Common myeloid progenitor, CD34-positive (primary cell): ENCODE measurements at regions not wholly inside any gene's neighbourhood (a gene's known extent, or its start where the extent isn't known, plus 50 kb on each side); places are given as distances from the start of the nearest gene placed in this dataset.
A peak's percentile ranks its signal among the peaks of the same experiment; 100 is the strongest.

Experiments
- CTCF ChIA-PET: fragments of 350-600 bp; sonication (Branson Sonifier 250); formaldehyde crosslinking; loops from one replicate; lab custom pipeline; 2021; ENCODE audit warnings: antibody characterized with exemption; lab: Charles Lee
- POLR2A ChIA-PET: fragments of 350-600 bp; sonication (Branson Sonifier 250); formaldehyde crosslinking; loops from one replicate; lab custom pipeline; 2021; ENCODE audit warnings: antibody characterized with exemption; lab: Charles Lee
- DNase-seq, 3 donors: peaks; one replicate each; pipeline versions ENCODE4 v3.0.0 to v3.0.0-alpha.2; 2013
- H3K27ac ChIP-seq, 2 experiments: 1 replicate in 1 of 2; 2 replicates in 1 of 2; pipeline ENCODE4 v1.7.0; 2013; ENCODE audit warnings: inconsistent platforms in 2 of 2, low read length in 2 of 2, mild to moderate bottlenecking in 2 of 2, low read depth in 1 of 2, moderate library complexity in 1 of 2; ENCODE audit not compliant: severe bottlenecking in 2 of 2, insufficient read depth in 1 of 2, poor library complexity in 1 of 2
- H3K27me3 ChIP-seq, 5 experiments: replicated peaks in 2 of 5; 1 replicate in 3 of 5; 2 replicates in 2 of 5; pipeline versions ENCODE4 v1.6.1 to v1.7.0; 2013; ENCODE audit warnings: low read length in 4 of 5, mild to moderate bottlenecking in 2 of 5, moderate library complexity in 2 of 5, inconsistent platforms in 1 of 5; ENCODE audit not compliant: insufficient read depth in 5 of 5, control insufficient read depth in 4 of 5
- H3K36me3 ChIP-seq, 4 experiments: 1 replicate in 2 of 4; 2 replicates in 2 of 4; pipeline versions ENCODE4 v1.6.1 to v1.7.0; 2013; ENCODE audit warnings: low read length in 3 of 4, control low read depth in 1 of 4, mild to moderate bottlenecking in 1 of 4; ENCODE audit not compliant: control insufficient read depth in 4 of 4, insufficient read depth in 4 of 4
- H3K4me1 ChIP-seq, 4 experiments: 1 replicate in 3 of 4; 2 replicates in 1 of 4; pipeline versions ENCODE4 v1.6.1 to v1.7.1; 2013; ENCODE audit warnings: low read length in 3 of 4, mild to moderate bottlenecking in 3 of 4, control low read depth in 1 of 4, inconsistent platforms in 1 of 4, moderate library complexity in 1 of 4; ENCODE audit not compliant: control insufficient read depth in 4 of 4, insufficient read depth in 4 of 4; ENCODE audit errors: control extremely low read depth in 1 of 4
- H3K4me3 ChIP-seq, 7 experiments: 1 replicate in 4 of 7; 2 replicates in 3 of 7; pipeline versions ENCODE4 v1.5.1 to v1.7.0; 2013; ENCODE audit warnings: mild to moderate bottlenecking in 7 of 7, low read length in 6 of 7, moderate library complexity in 6 of 7, inconsistent platforms in 2 of 7, low read depth in 2 of 7, control low read depth in 1 of 7; ENCODE audit not compliant: insufficient read depth in 4 of 7, control insufficient read depth in 1 of 7; ENCODE audit errors: extremely low read depth in 1 of 7
- H3K9me3 ChIP-seq, 5 experiments: 1 replicate in 4 of 5; 2 replicates in 1 of 5; pipeline versions ENCODE4 v1.6.1 to v1.7.1; 2013; ENCODE audit warnings: low read length in 4 of 5, mild to moderate bottlenecking in 2 of 5, inconsistent platforms in 1 of 5, low read depth in 1 of 5, moderate library complexity in 1 of 5; ENCODE audit not compliant: control insufficient read depth in 4 of 5, insufficient read depth in 2 of 5; ENCODE audit errors: control extremely low read depth in 1 of 5
- WGBS: methylation state at CpG from one replicate; pipeline ENCODE4 v1.1.5; 2013; ENCODE audit not compliant: insufficient coverage; 5-methylcytosine and 5-hydroxymethylcytosine counted together

GRCh38 chr5:52712354-52712753 is 75.4 kb upstream of the ITGA1 start:
- Histone ChIP-seq H3K4me3 (no peak overlapping the region), H3K9me3 (peaks cover 0 to 5% (median 0%) of the 10 kb centered on the region in 5 experiments), H3K4me1 (peaks cover 15 to 33% (median 21%) of the 10 kb centered on the region in 4 experiments), H3K36me3 (no peaks in the 10 kb centered on the region), H3K27me3 (peaks cover 0 to 4% (median 0%) of the 10 kb centered on the region in 5 experiments), H3K27ac (no peak overlapping the region)
- POLR2A ChIA-PET: no interaction called here
- DNase-seq: no peak
- CTCF ChIA-PET: no interaction called here
- no CpG with 5 or more reads among the region's 2 CpGs for WGBS

DNA sequence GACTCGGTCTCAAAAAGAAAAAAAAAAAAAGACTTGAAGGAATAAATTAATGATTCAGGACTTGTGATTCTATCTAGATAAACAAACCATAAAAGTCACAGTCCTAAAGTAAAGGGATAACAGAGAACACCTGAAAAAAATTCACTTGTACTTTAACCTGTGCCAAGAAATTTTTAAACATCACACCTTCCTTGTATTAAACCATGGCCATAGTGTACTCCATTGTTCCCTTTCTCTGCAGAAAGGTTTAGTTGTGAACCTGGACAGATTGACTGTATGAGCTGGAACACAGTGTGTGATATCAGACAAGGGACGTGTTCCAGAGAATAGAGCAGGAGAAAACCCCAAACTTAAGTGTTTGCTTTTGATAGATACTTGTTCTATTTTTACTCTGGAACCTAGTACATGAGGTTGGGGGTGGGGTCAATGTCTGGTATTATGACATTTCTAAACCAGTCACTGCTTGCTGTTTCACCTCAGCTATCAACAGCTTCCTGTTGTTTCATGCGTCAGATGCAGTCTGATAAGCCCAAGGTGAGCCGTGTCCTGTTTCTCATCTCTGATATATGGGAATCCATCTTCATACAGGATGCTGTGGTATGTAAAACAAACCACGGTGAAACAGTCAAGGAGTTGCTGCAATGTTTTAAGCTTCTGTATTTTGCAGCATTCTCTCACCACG is 62.5 kb upstream of the ITGA1 start:
- Histone ChIP-seq H3K27me3 (no peaks in the 10 kb centered on the region), H3K36me3 (no peaks in the 10 kb centered on the region), H3K4me3 (no peak overlapping the region), H3K4me1 (peaks cover 6 to 13% (median 10%) of the 10 kb centered on the region in 4 experiments), H3K27ac (no peak overlapping the region), H3K9me3 (peaks cover 0 to 4% (median 0%) of the 10 kb centered on the region in 5 experiments)
- 0% methylated on average over 4 of the region's 6 CpGs for WGBS
- ChIA-PET POLR2A (no interaction called here), CTCF (no interaction called here)
- peak; percentile 34 to 78 (median 68) for DNase-seq

DNA sequence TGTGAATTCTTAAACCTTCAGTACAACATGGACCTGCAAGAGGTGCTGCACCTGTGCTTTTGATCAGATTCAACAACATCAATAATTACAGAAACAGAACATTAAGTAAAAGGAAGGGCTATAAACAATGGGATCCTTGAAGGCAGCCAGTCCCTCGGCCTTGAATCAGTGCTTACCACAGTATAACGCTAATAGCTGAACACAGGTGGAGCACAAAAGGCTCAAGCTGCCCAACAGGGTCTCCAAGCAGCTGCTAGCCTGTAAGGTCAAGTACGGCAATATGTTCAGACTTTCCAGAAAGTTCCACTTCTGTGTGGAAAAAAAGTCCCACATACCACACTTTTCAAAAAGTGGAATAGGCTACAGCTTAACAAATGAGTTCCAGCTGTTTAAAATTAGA is 61.9 kb upstream of the ITGA1 start:
- POLR2A ChIA-PET: no interaction called here

GRCh38 chr5:52727020-52727419 is 60.7 kb upstream of the ITGA1 start:
- no peak overlapping the region for H3K27ac ChIP-seq
- no peak overlapping the region for H3K4me3 ChIP-seq
- CTCF ChIA-PET: interaction anchor here (1.0 kb wide), 1 partner anchor 73 kb away, joined by 3 read pairs; no protein-coding TSS in a partner anchor
- H3K27me3 ChIP-seq: no peaks in the 10 kb centered on the region
- POLR2A ChIA-PET: no interaction called here
- H3K4me1 ChIP-seq: peaks cover 6 to 13% (median 10%) of the 10 kb centered on the region in 4 experiments
- no peak for DNase-seq
- H3K36me3 ChIP-seq: no peaks in the 10 kb centered on the region
- H3K9me3 ChIP-seq: peaks cover 0 to 4% (median 0%) of the 10 kb centered on the region in 5 experiments

More for the DNA sequence above, 61.9 kb upstream of the ITGA1 start:
- Histone ChIP-seq H3K9me3 (peaks cover 0 to 4% (median 0%) of the 10 kb centered on the region in 5 experiments), H3K27ac (no peak overlapping the region), H3K36me3 (no peaks in the 10 kb centered on the region), H3K27me3 (no peaks in the 10 kb centered on the region), H3K4me3 (no peak overlapping the region), H3K4me1 (peaks cover 6 to 13% (median 10%) of the 10 kb centered on the region in 4 experiments)
- no peak for DNase-seq
- CTCF ChIA-PET: no interaction called here
- WGBS: 27% methylated on average over 3 of the region's 3 CpGs

- no peak overlapping the region for H3K4me3 ChIP-seq
- WGBS: 97% methylated on average over 6 of the region's 6 CpGs
- no peak overlapping the region for H3K27ac ChIP-seq
- ChIA-PET CTCF (interaction anchor here (1.0 kb wide), 1 partner anchor 72 kb away, joined by 3 read pairs; no protein-coding TSS in a partner anchor), POLR2A (no interaction called here)
- peaks cover 6 to 13% (median 10%) of the 10 kb centered on the region in 4 experiments for H3K4me1 ChIP-seq
- H3K36me3 ChIP-seq: no peaks in the 10 kb centered on the region
- no peaks in the 10 kb centered on the region for H3K27me3 ChIP-seq
- H3K9me3 ChIP-seq: peaks cover 0 to 4% (median 0%) of the 10 kb centered on the region in 5 experiments
- no peak for DNase-seq
Observed at GRCh38 chr5:52727576-52727975, 60.1 kb upstream of the ITGA1 start.

GRCh38 chr5:52728224-52728623 is 59.5 kb upstream of the ITGA1 start:
- no peaks in the 10 kb centered on the region for H3K27me3 ChIP-seq
- 100% methylated on average over 1 of the region's 3 CpGs for WGBS
- H3K4me3 ChIP-seq: no peak overlapping the region
- ChIA-PET CTCF (no interaction called here), POLR2A (no interaction called here)
- no peaks in the 10 kb centered on the region for H3K36me3 ChIP-seq
- H3K9me3 ChIP-seq: peaks cover 0 to 4% (median 0%) of the 10 kb centered on the region in 5 experiments
- DNase-seq: no peak
- H3K4me1 ChIP-seq: peaks cover 6 to 13% (median 10%) of the 10 kb centered on the region in 4 experiments
- H3K27ac ChIP-seq: no peak overlapping the region

- H3K27ac ChIP-seq: no peak overlapping the region
- POLR2A ChIA-PET: no interaction called here
- no peaks in the 10 kb centered on the region for H3K27me3 ChIP-seq
- H3K9me3 ChIP-seq: peaks cover 0 to 4% (median 0%) of the 10 kb centered on the region in 5 experiments
- DNase-seq: no peak
- no peaks in the 10 kb centered on the region for H3K36me3 ChIP-seq
- CTCF ChIA-PET: interaction anchor here (1.3 kb wide), 1 partner anchor 11 kb away, joined by 5 read pairs; no protein-coding TSS in a partner anchor
- no peak overlapping the region for H3K4me3 ChIP-seq
- H3K4me1 ChIP-seq: peaks cover 6 to 13% (median 10%) of the 10 kb centered on the region in 4 experiments
- no CpG with 5 or more reads among the region's 5 CpGs for WGBS
Observed at GRCh38 chr5:52728686-52729085, 59.0 kb upstream of the ITGA1 start.
